Adrenal gland (tissue), 9 donors: ENCODE measurements at regions not wholly inside any gene's neighbourhood (a gene's known extent, or its start where the extent isn't known, plus 50 kb on each side); places are given as distances from the start of the nearest gene placed in this dataset.

Source experiments
- DNase-seq, 7 donors: peaks; one replicate each; pipeline ENCODE4 v3.0.0-alpha.2; 2019 to 2020
- H3K27ac ChIP-seq, 5 donors: fragments of 200-600 bp; sonication (generic) in 4 of 5; 1 replicate in 3 of 5; 2 replicates in 2 of 5; pipeline versions ENCODE4 v1.5.1 to v1.8.0; 2016 to 2020; ENCODE audit warnings: mild to moderate bottlenecking in 1 of 5
- H3K27me3 ChIP-seq: fragments of 200-600 bp; 2 replicates; pipeline ENCODE4 v1.8.0; 2021
- H3K36me3 ChIP-seq, 2 donors: fragments of 200-600 bp; replicated peaks in 1 of 2; 1 replicate in 1 of 2; 2 replicates in 1 of 2; pipeline versions ENCODE4 v1.5.1 to v1.8.0; 2018 to 2022
- H3K4me1 ChIP-seq, 2 donors: fragments of 200-600 bp; replicated peaks in 1 of 2; 1 replicate in 1 of 2; 2 replicates in 1 of 2; pipeline versions ENCODE4 v1.5.1 to v1.8.0; 2018 to 2021
- H3K4me3 ChIP-seq, 4 donors: fragments of 200-600 bp; sonication (generic) in 3 of 4; one replicate each; pipeline ENCODE4 v1.5.1; 2016 to 2018
- H3K9me3 ChIP-seq, 3 donors: fragments of 200-600 bp; sonication (generic) in 1 of 3; replicated peaks in 1 of 3; 1 replicate in 2 of 3; 2 replicates in 1 of 3; pipeline versions ENCODE4 v1.5.1 to v1.8.0; 2016 to 2021
- CTCF ChIP-seq, 6 experiments: fragments of 450-650 bp in 4 of 6; fragments of 200-600 bp in 2 of 6; sonication (generic) in 1 of 6; IDR thresholded peaks; 1 replicate in 5 of 6; 2 replicates in 1 of 6; pipeline versions ENCODE4 v1.5.1 to v1.8.0; 2016 to 2021; ENCODE audit warnings: antibody characterized with exemption in 6 of 6, mild to moderate bottlenecking in 2 of 6, moderate library complexity in 1 of 6
- POLR2A ChIP-seq, 2 donors: fragments of 450-650 bp; IDR thresholded peaks; one replicate each; pipeline ENCODE4 v1.6.1; 2017; ENCODE audit warnings: antibody characterized with exemption in 2 of 2, mild to moderate bottlenecking in 2 of 2, moderate library complexity in 1 of 2
- WGBS, 4 donors: extraction: QIAGEN DNeasy Blood & Tissue Kit in 2 of 4; methylation state at CpG; one replicate each; pipeline versions ENCODE4 v1.1.5 to v1.1.7; 2013 to 2017; 5-methylcytosine and 5-hydroxymethylcytosine counted together
- intact Hi-C, 2 donors: fragments of 100-400 bp; cut with DNase I; formaldehyde crosslinking; loops; one replicate each; pipeline versions ENCODE4 v1.14.1 to v1.15.0; 2022 to 2023
- donor health status: healthy with polysubstance abuse.
- donor health status: Bipolar disorder and iron deficiency.
- donor health status: DM: yes; HTN: yes; CAD: no.
- donor health status: DM: no; HTN: no; CAD: no.
- donor health status: DM: no; HTN: no; CAD: no.

GRCh38 chr5:155285706-155286105, 272.2 kb downstream of the KIF4B start:
- DNase-seq, result no peak
- Histone ChIP-seq H3K27me3 (no peaks in the 10 kb centered on the region), H3K4me1 (no peaks in the 10 kb centered on the region), H3K9me3 (no peaks in the 10 kb centered on the region), H3K27ac (no peak overlapping the region), H3K36me3 (no peaks in the 10 kb centered on the region), H3K4me3 (no peak overlapping the region)
- 27 to 47% (median 37%) methylated on average over 1 of the region's 1 CpG for WGBS, 4 donors
- TF ChIP-seq CTCF (IDR thresholded peaks at IDR 0.05), result no peak
- intact Hi-C loops, result no loop called here

GRCh38 chr5:155290937-155291336, 277.4 kb downstream of the KIF4B start:
- WGBS, 4 donors, result 46 to 62% (median 57%) methylated on average over 1 of the region's 1 CpG
- H3K36me3 ChIP-seq, result no peaks in the 10 kb centered on the region

GRCh38 chr5:155293605-155294178, 280.1 kb downstream of the KIF4B start:
- WGBS, 4 donors, result 38 to 60% (median 57%) methylated on average over 4 of the region's 4 CpGs
- Histone ChIP-seq H3K27ac (no peak overlapping the region), H3K4me3 (no peak overlapping the region), H3K36me3 (no peaks in the 10 kb centered on the region), H3K9me3 (no peaks in the 10 kb centered on the region), H3K27me3 (no peaks in the 10 kb centered on the region), H3K4me1 (no peaks in the 10 kb centered on the region)
- intact Hi-C loops, result no loop called here
- TF ChIP-seq CTCF (IDR thresholded peaks at IDR 0.05) (no peak), POLR2A (IDR thresholded peaks at IDR 0.05) (no peak)
- no peak for DNase-seq

More at GRCh38 chr5:155290937-155291336, 277.4 kb downstream of the KIF4B start:
- Histone ChIP-seq H3K27ac (no peak overlapping the region), H3K4me3 (no peak overlapping the region), H3K27me3 (no peaks in the 10 kb centered on the region), H3K4me1 (no peaks in the 10 kb centered on the region), H3K9me3 (no peaks in the 10 kb centered on the region)
- DNase-seq, result no peak
- no peak for TF ChIP-seq POLR2A (IDR thresholded peaks at IDR 0.05)
- no peak for TF ChIP-seq CTCF (IDR thresholded peaks at IDR 0.05)
- intact Hi-C loops, result no loop called here

- 34 to 47% (median 46%) methylated on average over 1 of the region's 1 CpG for WGBS, 4 donors
Measured at GRCh38 chr5:155295111-155295510, 281.6 kb downstream of the KIF4B start.

More at GRCh38 chr5:155295111-155295510, 281.6 kb downstream of the KIF4B start:
- H3K4me3 ChIP-seq, result no peak overlapping the region
- H3K9me3 ChIP-seq, result no peaks in the 10 kb centered on the region
- H3K36me3 ChIP-seq, result no peaks in the 10 kb centered on the region
- TF ChIP-seq CTCF (IDR thresholded peaks at IDR 0.05) (no peak), POLR2A (IDR thresholded peaks at IDR 0.05) (no peak)
- DNase-seq, result no peak
- H3K4me1 ChIP-seq, result no peaks in the 10 kb centered on the region
- no peak overlapping the region for H3K27ac ChIP-seq
- intact Hi-C loops, result no loop called here
- H3K27me3 ChIP-seq, result no peaks in the 10 kb centered on the region
